Panc1 (cell line): ENCODE measurements at regions not wholly inside any gene's neighbourhood (a gene's known extent, or its start where the extent isn't known, plus 50 kb on each side); places are given as distances from the start of the nearest gene placed in this dataset.

Experiments used
- ATAC-seq: fragments of 200-7000 bp; cut with Tn5 transposase; 2 replicates; pipeline ENCODE4 v1.9.1; 2020; ENCODE audit warnings: mild to moderate bottlenecking, moderate library complexity
- BruUV-seq: library from RNA; stranded (reverse); fragments of 400-500 nt; replicated peaks from 2 replicates; lab custom pipeline; 2021; lab: Mats Ljungman, UMichigan
- CTCF ChIA-PET: fragments of 300-600 bp; sonication (Branson Sonifier 250); formaldehyde crosslinking; loops from one replicate; lab custom pipeline; 2022; ENCODE audit warnings: antibody characterized with exemption; lab: Charles Lee
- POLR2A ChIA-PET: fragments of 300-600 bp; sonication (Branson Sonifier 250); formaldehyde crosslinking; loops from one replicate; lab custom pipeline; 2022; ENCODE audit warnings: antibody characterized with exemption; lab: Charles Lee
- DNase-seq: peaks from one replicate; pipeline ENCODE4 v3.0.0-alpha.2; 2010; ENCODE audit warnings: low read depth, low spot score
- H3K27ac ChIP-seq: 2 replicates; pipeline ENCODE4 v1.5.1; 2011; ENCODE audit warnings: mild to moderate bottlenecking, low read length, inconsistent platforms
- H3K27me3 ChIP-seq: fragments of 200-500 bp; sonication (Bioruptor generic); 2 replicates; pipeline ENCODE4 v1.6.0; 2014; ENCODE audit warnings: low read length, inconsistent platforms; ENCODE audit not compliant: control insufficient read depth, insufficient read depth
- H3K36me3 ChIP-seq: fragments of 200-500 bp; sonication (Bioruptor generic); 2 replicates; pipeline ENCODE4 v1.5.1; 2014; ENCODE audit warnings: inconsistent platforms, mild to moderate bottlenecking, low read length, moderate library complexity; ENCODE audit not compliant: control insufficient read depth, insufficient read depth
- H3K4me1 ChIP-seq: 2 replicates; pipeline ENCODE4 v1.5.1; 2011; ENCODE audit warnings: inconsistent platforms, mild to moderate bottlenecking, low read length, moderate library complexity; ENCODE audit not compliant: control insufficient read depth, insufficient read depth
- H3K4me3 ChIP-seq, 2 experiments: 2 replicates each; pipeline ENCODE4 v1.5.1; 2011 to 2012; ENCODE audit warnings: low read depth in 2 of 2, low read length in 2 of 2, mild to moderate bottlenecking in 2 of 2, inconsistent platforms in 1 of 2, moderate library complexity in 1 of 2
- H3K9me3 ChIP-seq: fragments of 200-500 bp; sonication (Bioruptor generic); 2 replicates; pipeline ENCODE4 v1.5.1; 2014; ENCODE audit warnings: low read depth, mild to moderate bottlenecking, inconsistent platforms, low read length, moderate library complexity; ENCODE audit not compliant: control insufficient read depth, insufficient read depth
- CTCF ChIP-seq: fragments of 450-650 bp; IDR thresholded peaks from 2 replicates; pipeline ENCODE4 v1.5.1; 2017; ENCODE audit warnings: mild to moderate bottlenecking
- POLR2AphosphoS5 ChIP-seq: IDR thresholded peaks from 2 replicates; pipeline ENCODE4 v1.6.1; 2012; ENCODE audit warnings: mild to moderate bottlenecking, low read depth, low read length, moderate library complexity
- REST ChIP-seq, 2 experiments: IDR thresholded peaks; 2 replicates each; pipeline ENCODE4 v1.6.1; 2011 to 2012; ENCODE audit warnings: low read depth in 2 of 2, control low read depth in 1 of 2, low read length in 1 of 2, mild to moderate bottlenecking in 1 of 2, moderate library complexity in 1 of 2; ENCODE audit not compliant: insufficient read depth in 1 of 2
- SIN3A ChIP-seq: IDR thresholded peaks from 2 replicates; pipeline ENCODE4 v1.6.1; 2012; ENCODE audit warnings: low read depth, mild to moderate bottlenecking, low read length, moderate library complexity, borderline replicate concordance; ENCODE audit not compliant: insufficient read depth
- TCF7L2 ChIP-seq: IDR thresholded peaks from 2 replicates; pipeline ENCODE4 v1.6.1; 2011; ENCODE audit warnings: mild to moderate bottlenecking, low read depth, low read length, inconsistent platforms
- in situ Hi-C: cut with HindIII; loops from 2 replicates; pipeline ENCODE4 v1.10.0; 2016; ENCODE audit warnings: low sequenced_read_pairs, low pct_unique_long_range_greater_than_20kb
- intact Hi-C: fragments of 100-400 bp; cut with micrococcal nuclease; formaldehyde crosslinking; loops from one replicate; pipeline ENCODE4 v1.10.0; 2022; ENCODE audit not compliant: unreplicated experiment

GRCh38 chr6:54010340-54011276, 100.6 kb upstream of the MLIP start:
- TF ChIP-seq SIN3A (no peak), POLR2AphosphoS5 (no peak), CTCF (no peak)
- Histone ChIP-seq H3K4me3 (peak overlapping the region in 1 of 2 experiments; percentile 21; a peak in 2 of 4 replicates), H3K9me3 (no peaks in the 10 kb centered on the region), H3K27ac (no peak overlapping the region), H3K36me3 (no peaks in the 10 kb centered on the region), H3K27me3 (no peaks in the 10 kb centered on the region; the same call in 1 of the 2 replicates), H3K4me1 (no peaks in the 10 kb centered on the region)
- DNase-seq (no peak), ATAC-seq (peak; percentile 45; the same call in 1 of the 2 replicates)
- no TSS peak for BruUV-seq
- ChIA-PET POLR2A (no interaction called here), CTCF (no interaction called here)
- intact Hi-C loops (no loop called here), in situ Hi-C loops (no loop called here)

GRCh38 chr6:54011277-54011648, 100.0 kb upstream of the MLIP start:
- Histone ChIP-seq H3K36me3 (no peaks in the 10 kb centered on the region), H3K4me3 (peak overlapping the region in 1 of 2 experiments; percentile 21; a peak in 2 of 4 replicates), H3K27ac (no peak overlapping the region), H3K4me1 (no peaks in the 10 kb centered on the region), H3K27me3 (no peaks in the 10 kb centered on the region; the same call in 1 of the 2 replicates), H3K9me3 (no peaks in the 10 kb centered on the region)
- no peak for DNase-seq
- in situ Hi-C loops = no loop called here
- TF ChIP-seq CTCF (no peak), TCF7L2 (no peak), POLR2AphosphoS5 (no peak), REST (IDR thresholded peaks at IDR 0.05; ENCODE audit: insufficient read depth in 1 of 2, low read depth in 2 of 2, low read length in 1 of 2) (no peak), SIN3A (no peak)
- ChIA-PET POLR2A (no interaction called here), CTCF (no interaction called here)
- intact Hi-C loops = no loop called here
- no TSS peak for BruUV-seq
- no peak for ATAC-seq
